Prostate gland (tissue), 2 donors: ENCODE measurements at regions not wholly inside any gene's neighbourhood (a gene's known extent, or its start where the extent isn't known, plus 50 kb on each side); places are given as distances from the start of the nearest gene placed in this dataset.
"Not testable (repeated sequence)": the region's sequence is repeated elsewhere in the genome, so short reads cannot be mapped to it uniquely, and the experiment has no call there.

ENCODE experiments used
- DNase-seq: peaks from one replicate; pipeline ENCODE4 v3.0.0-alpha.2; 2019; ENCODE audit warnings: low spot score
- H3K27ac ChIP-seq, 2 donors: fragments of 200-600 bp; sonication (generic); 2 replicates each; pipeline ENCODE4 v1.5.1; 2017 to 2019
- H3K27me3 ChIP-seq: fragments of 200-600 bp; sonication (generic); replicated peaks from 2 replicates; pipeline ENCODE4 v1.5.1; 2019; ENCODE audit not compliant: insufficient read depth
- H3K36me3 ChIP-seq, 2 donors: fragments of 200-600 bp; sonication (generic); 1 replicate in 1 of 2; 2 replicates in 1 of 2; pipeline versions ENCODE4 v1.5.1 to v1.8.1; 2017 to 2019
- H3K4me1 ChIP-seq: fragments of 200-600 bp; sonication (generic); replicated peaks from 2 replicates; pipeline ENCODE4 v1.5.1; 2019
- H3K4me3 ChIP-seq, 2 donors: fragments of 200-600 bp; sonication (generic); 2 replicates each; pipeline ENCODE4 v1.5.1; 2017 to 2019
- H3K9me3 ChIP-seq: fragments of 200-600 bp; sonication (generic); 2 replicates; pipeline ENCODE4 v1.5.1; 2017
- CTCF ChIP-seq, 4 experiments: fragments of 200-600 bp in 2 of 4; fragments of 450-650 bp in 2 of 4; sonication (generic) in 2 of 4; IDR thresholded peaks; 1 replicate in 3 of 4; 2 replicates in 1 of 4; pipeline ENCODE4 v1.5.1; 2016 to 2019; ENCODE audit warnings: antibody characterized with exemption in 4 of 4, mild to moderate bottlenecking in 2 of 4, moderate library complexity in 2 of 4
- POLR2A ChIP-seq: fragments of 450-650 bp; IDR thresholded peaks from one replicate; pipeline ENCODE4 v1.6.1; 2016; ENCODE audit warnings: antibody characterized with exemption, mild to moderate bottlenecking
- POLR2AphosphoS5 ChIP-seq: sonication (generic); formaldehyde crosslinking; IDR thresholded peaks from one replicate; pipeline ENCODE4 v1.6.1; 2017; ENCODE audit warnings: antibody characterized with exemption
- WGBS: methylation state at CpG from one replicate; pipeline ENCODE4 v1.1.5; 2018; 5-methylcytosine and 5-hydroxymethylcytosine counted together
- intact Hi-C: fragments of 100-400 bp; cut with DNase I; formaldehyde crosslinking; loops from one replicate; pipeline ENCODE4 v1.14.2; 2022

- H3K4me1 ChIP-seq = no peaks in the 10 kb centered on the region
- TF ChIP-seq POLR2AphosphoS5 = no peak
- TF ChIP-seq CTCF (IDR thresholded peaks at IDR 0.05) = no peak
- TF ChIP-seq POLR2A = no peak
- H3K36me3 ChIP-seq = no peaks in the 10 kb centered on the region
- intact Hi-C loops = no loop called here
- H3K27ac ChIP-seq = no peak overlapping the region
- no peak overlapping the region for H3K4me3 ChIP-seq
- no peak for DNase-seq
- H3K9me3 ChIP-seq = no peaks in the 10 kb centered on the region
- WGBS = 27% methylated on average over 3 of the region's 3 CpGs
- H3K27me3 ChIP-seq = no peaks in the 10 kb centered on the region
Observed at GRCh38 chr6:102732898-102733297, 1339.4 kb downstream of the GRIK2 start.

- WGBS = 93% methylated on average over 24 of the region's 24 CpGs
- H3K9me3 ChIP-seq, H3K27me3 ChIP-seq, intact Hi-C loops, H3K27ac ChIP-seq, DNase-seq, H3K4me3 ChIP-seq, H3K36me3 ChIP-seq, H3K4me1 ChIP-seq: not testable (repeated sequence)
Observed at GRCh38 chr6:102722086-102722485, 1328.6 kb downstream of the GRIK2 start.

DNA sequence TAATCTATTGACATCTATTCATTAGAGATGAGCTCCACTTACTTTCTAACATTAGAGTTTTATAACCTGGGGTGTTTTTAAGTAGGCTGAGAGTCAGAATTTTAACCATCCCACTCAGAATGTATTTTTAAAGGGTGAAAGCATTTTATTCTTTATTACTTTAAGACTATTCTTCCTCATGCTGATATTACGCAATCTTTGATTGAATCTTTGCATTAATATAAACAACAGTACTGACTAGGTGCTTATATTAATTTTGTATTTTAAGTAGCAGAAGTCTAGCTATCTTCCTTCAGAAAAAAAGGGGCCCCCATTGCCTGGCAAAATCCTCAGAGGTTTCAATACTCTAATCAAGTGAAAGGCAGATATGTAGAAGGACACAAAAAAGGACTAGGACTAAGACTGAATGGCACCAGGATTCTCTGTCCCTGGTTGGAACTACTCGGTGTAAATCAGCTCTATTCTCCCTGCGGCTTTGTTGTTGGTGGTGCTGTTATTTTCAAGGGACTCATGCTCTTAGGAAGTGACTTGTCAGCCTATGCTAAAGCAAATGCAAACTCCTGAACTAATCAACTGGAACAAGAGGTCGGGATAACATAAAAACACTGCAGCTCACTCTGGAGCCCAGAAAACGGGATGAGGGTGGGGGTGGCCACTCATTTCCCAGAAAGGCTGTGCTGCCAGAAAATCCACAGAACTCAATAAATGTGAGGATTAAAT is 1324.4 kb downstream of the GRIK2 start:
- no peaks in the 10 kb centered on the region for H3K9me3 ChIP-seq
- intact Hi-C loops = no loop called here
- no peaks in the 10 kb centered on the region for H3K4me1 ChIP-seq
- no peaks in the 10 kb centered on the region for H3K36me3 ChIP-seq
- TF ChIP-seq CTCF (IDR thresholded peaks at IDR 0.05) (no peak), POLR2A (no peak), POLR2AphosphoS5 (no peak)
- WGBS = 40% methylated on average over 5 of the region's 5 CpGs
- H3K27me3 ChIP-seq = no peaks in the 10 kb centered on the region
- H3K4me3 ChIP-seq = no peak overlapping the region
- DNase-seq = no peak
- H3K27ac ChIP-seq = no peak overlapping the region

GRCh38 chr6:102717252-102717651 is 1323.7 kb downstream of the GRIK2 start:
- no peak overlapping the region for H3K27ac ChIP-seq
- 66% methylated on average over 2 of the region's 2 CpGs for WGBS
- no peaks in the 10 kb centered on the region for H3K36me3 ChIP-seq
- no peak overlapping the region for H3K4me3 ChIP-seq
- H3K4me1 ChIP-seq = no peaks in the 10 kb centered on the region
- no peaks in the 10 kb centered on the region for H3K9me3 ChIP-seq
- DNase-seq = no peak
- TF ChIP-seq CTCF (IDR thresholded peaks at IDR 0.05) = no peak
- intact Hi-C loops = no loop called here
- no peaks in the 10 kb centered on the region for H3K27me3 ChIP-seq

DNA sequence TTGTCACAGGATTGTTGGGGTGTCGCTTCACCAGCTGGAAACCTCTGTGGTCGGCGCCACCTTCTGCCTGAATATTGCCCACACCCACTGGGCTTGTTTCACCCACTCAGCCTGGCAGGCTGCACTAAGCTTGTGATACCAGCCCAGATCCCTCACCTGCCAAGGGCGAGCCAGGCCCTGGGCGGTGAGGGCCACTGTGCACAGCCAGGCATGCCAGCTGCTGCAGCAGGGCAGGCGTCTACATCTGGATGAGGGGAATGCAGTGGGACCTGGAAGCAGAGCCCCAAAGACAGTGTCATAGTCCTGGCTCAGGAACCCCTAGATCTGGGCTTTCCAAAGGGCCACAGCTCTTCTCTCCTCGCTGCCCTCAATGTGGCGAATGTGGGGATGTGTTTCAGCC is 1307.5 kb downstream of the GRIK2 start:
- intact Hi-C loops = no loop called here
- no peaks in the 10 kb centered on the region for H3K27me3 ChIP-seq
- H3K27ac ChIP-seq = no peak overlapping the region
- no peak overlapping the region for H3K4me3 ChIP-seq
- TF ChIP-seq POLR2A (no peak), CTCF (IDR thresholded peaks at IDR 0.05) (no peak)
- H3K36me3 ChIP-seq = no peaks in the 10 kb centered on the region
- DNase-seq = no peak
- H3K4me1 ChIP-seq = no peaks in the 10 kb centered on the region
- WGBS = 86% methylated on average over 8 of the region's 8 CpGs
- no peaks in the 10 kb centered on the region for H3K9me3 ChIP-seq
